Thoracic aorta (tissue), 2 donors: ENCODE measurements at regions not wholly inside any gene's neighbourhood (a gene's known extent, or its start where the extent isn't known, plus 50 kb on each side); places are given as distances from the start of the nearest gene placed in this dataset.
A peak's percentile ranks its signal among the peaks of the same experiment; 100 is the strongest.

Experiments used
- ATAC-seq: fragments of 150-250 bp; one replicate; pipeline ENCODE4 v1.8.0; 2017; ENCODE audit warnings: low read depth; ENCODE audit not compliant: insufficient number of reproducible peaks, low FRiP score
- DNase-seq: peaks from one replicate; pipeline ENCODE4 v3.0.0-alpha.2; 2020; ENCODE audit warnings: low spot score
- H3K27ac ChIP-seq, 2 donors: fragments of 200-600 bp; sonication (generic); 1 replicate in 1 of 2; 2 replicates in 1 of 2; pipeline ENCODE4 v1.5.1; 2016; ENCODE audit warnings: mild to moderate bottlenecking in 2 of 2, moderate library complexity in 2 of 2
- H3K27me3 ChIP-seq: fragments of 200-600 bp; sonication (generic); replicated peaks from 2 replicates; pipeline ENCODE4 v1.6.0; 2016; ENCODE audit warnings: mild to moderate bottlenecking; ENCODE audit not compliant: insufficient read depth
- H3K36me3 ChIP-seq: fragments of 200-600 bp; sonication (generic); one replicate; pipeline ENCODE4 v1.5.1; 2016
- H3K4me1 ChIP-seq, 2 donors: fragments of 200-600 bp; sonication (generic); 1 replicate in 1 of 2; 2 replicates in 1 of 2; pipeline versions ENCODE4 v1.5.1 to v1.6.0; 2016; ENCODE audit warnings: low read depth in 2 of 2, mild to moderate bottlenecking in 1 of 2; ENCODE audit not compliant: control insufficient read depth in 1 of 2
- H3K4me3 ChIP-seq: fragments of 200-600 bp; sonication (generic); 2 replicates; pipeline ENCODE4 v1.5.1; 2016; ENCODE audit warnings: mild to moderate bottlenecking
- H3K9me3 ChIP-seq: fragments of 200-600 bp; sonication (generic); 2 replicates; pipeline ENCODE4 v1.5.1; 2016
- CTCF ChIP-seq: fragments of 200-600 bp; sonication (generic); IDR thresholded peaks from one replicate; pipeline ENCODE4 v1.5.1; 2019; ENCODE audit warnings: antibody characterized with exemption

DNA sequence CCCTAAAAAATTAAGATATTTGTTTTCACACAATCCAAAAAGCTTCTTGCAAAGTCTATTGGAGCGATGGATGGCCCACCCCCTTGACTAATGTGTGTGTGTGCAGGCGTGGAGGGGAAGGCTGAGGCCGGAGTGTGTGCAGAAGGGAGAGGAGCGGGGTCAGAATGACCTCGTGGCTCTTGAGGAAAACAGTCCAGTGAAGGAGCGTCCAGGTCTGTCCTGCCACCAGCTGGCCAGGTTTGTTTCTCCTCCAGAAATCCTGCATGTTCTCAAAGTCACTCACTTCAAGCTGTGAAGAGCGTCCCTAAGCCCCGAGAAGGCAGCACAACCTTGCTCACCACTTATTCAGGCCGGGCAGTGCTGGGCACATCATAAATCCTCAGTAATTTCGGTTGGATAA, 69.5 kb upstream of the SSX2IP start:
- Histone ChIP-seq H3K36me3 (no peaks in the 10 kb centered on the region), H3K27me3 (no peaks in the 10 kb centered on the region), H3K9me3 (no peaks in the 10 kb centered on the region), H3K4me3 (no peak overlapping the region), H3K27ac (no peak overlapping the region), H3K4me1 (peaks cover 4 to 31% of the 10 kb centered on the region in 2 donors)
- ATAC-seq (no peak), DNase-seq (no peak)
- TF ChIP-seq CTCF = no peak

DNA sequence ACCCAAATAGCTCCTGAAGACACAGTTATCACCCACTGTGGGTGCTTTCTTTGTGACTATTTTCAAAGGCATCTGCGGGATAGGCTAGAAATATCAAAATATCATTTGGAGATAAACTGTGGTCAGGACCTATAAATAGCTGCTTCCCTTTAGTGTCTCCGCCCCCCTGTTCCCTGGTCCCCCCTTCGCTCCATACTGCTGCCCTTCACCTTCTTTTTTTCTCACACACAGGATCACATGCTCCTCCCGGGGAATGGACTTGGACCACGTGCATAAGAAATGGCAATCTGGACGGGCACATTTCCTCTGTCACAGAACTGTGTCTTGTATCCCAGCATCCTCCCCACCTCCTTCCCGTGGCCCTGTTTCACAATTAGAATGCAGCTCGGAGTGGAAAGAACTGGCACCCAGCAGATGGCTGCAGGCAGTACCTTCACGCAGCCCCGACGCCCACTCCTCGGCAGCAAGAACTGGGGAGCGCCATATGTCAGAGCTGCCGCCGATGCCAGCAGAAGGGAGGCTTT, 68.8 kb upstream of the SSX2IP start:
- DNase-seq (peak; percentile 9), ATAC-seq (peak; percentile 45)
- Histone ChIP-seq H3K36me3 (no peaks in the 10 kb centered on the region), H3K9me3 (no peaks in the 10 kb centered on the region), H3K4me3 (peak overlapping the region; percentile 56), H3K4me1 (peaks cover 4 to 27% of the 10 kb centered on the region in 2 donors), H3K27ac (peak overlapping the region in 1 of 2 donors; percentile 2), H3K27me3 (no peaks in the 10 kb centered on the region)
- no peak for TF ChIP-seq CTCF

DNA sequence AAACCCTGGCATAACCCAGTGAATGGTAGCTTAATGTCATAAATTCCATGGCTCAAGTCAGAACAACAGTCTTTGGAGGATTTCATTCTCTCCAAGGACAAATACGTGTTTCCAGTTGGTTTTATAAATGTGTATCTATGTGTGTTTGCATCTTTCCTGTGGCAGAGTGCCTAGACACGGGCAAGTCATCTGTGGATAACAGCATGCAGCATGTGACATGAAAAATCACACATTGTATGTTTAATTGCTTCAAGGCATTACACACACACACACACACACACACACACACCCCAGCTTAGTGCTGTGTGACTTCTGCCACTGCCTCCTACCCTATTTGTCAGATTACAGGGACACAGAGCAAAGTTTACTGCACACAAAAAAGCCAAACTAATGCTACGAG, 68.2 kb upstream of the SSX2IP start:
- no peaks in the 10 kb centered on the region for H3K36me3 ChIP-seq
- DNase-seq = no peak
- H3K9me3 ChIP-seq = no peaks in the 10 kb centered on the region
- TF ChIP-seq CTCF = no peak
- H3K4me3 ChIP-seq = peak overlapping the region; percentile 56
- no peak overlapping the region for H3K27ac ChIP-seq
- ATAC-seq = no peak
- H3K4me1 ChIP-seq = peaks cover 4 to 24% of the 10 kb centered on the region in 2 donors
- H3K27me3 ChIP-seq = no peaks in the 10 kb centered on the region

- H3K4me1 ChIP-seq = peaks cover 4 to 20% of the 10 kb centered on the region in 2 donors
- H3K36me3 ChIP-seq = no peaks in the 10 kb centered on the region
- ATAC-seq (no peak), DNase-seq (no peak)
- no peaks in the 10 kb centered on the region for H3K9me3 ChIP-seq
- H3K27ac ChIP-seq = no peak overlapping the region
- TF ChIP-seq CTCF = no peak
- no peak overlapping the region for H3K4me3 ChIP-seq
- no peaks in the 10 kb centered on the region for H3K27me3 ChIP-seq
These were observed 67.0 kb upstream of the SSX2IP start for GRCh38 chr1:84757301-84757700.

- no peak overlapping the region for H3K4me3 ChIP-seq
- H3K36me3 ChIP-seq = no peaks in the 10 kb centered on the region
- H3K9me3 ChIP-seq = no peaks in the 10 kb centered on the region
- DNase-seq (no peak), ATAC-seq (no peak)
- peaks cover 4 to 20% of the 10 kb centered on the region in 2 donors for H3K4me1 ChIP-seq
- TF ChIP-seq CTCF = no peak
- no peaks in the 10 kb centered on the region for H3K27me3 ChIP-seq
- H3K27ac ChIP-seq = no peak overlapping the region
These were observed 66.3 kb upstream of the SSX2IP start for GRCh38 chr1:84756455-84757082.
